Cardiac muscle cell (in vitro differentiated cells and primary cell): ENCODE measurements at regions not wholly inside any gene's neighbourhood (a gene's known extent, or its start where the extent isn't known, plus 50 kb on each side); places are given as distances from the start of the nearest gene placed in this dataset.
"Not testable (repeated sequence)": the region's sequence is repeated elsewhere in the genome, so short reads cannot be mapped to it uniquely, and the experiment has no call there.

Experiments
- DNase-seq, 2 donors: peaks; one replicate each; pipeline versions ENCODE4 v3.0.0 to v3.0.0-alpha.2; 2010 to 2017; ENCODE audit warnings: low read depth in 1 of 2, low spot score in 1 of 2
- H3K27ac ChIP-seq: fragments of 200-600 bp; sonication (generic); 2 replicates; pipeline ENCODE4 v1.5.1; 2016
- H3K27me3 ChIP-seq: fragments of 200-600 bp; sonication (generic); 2 replicates; pipeline ENCODE4 v1.6.0; 2016; ENCODE audit warnings: control low read depth
- H3K36me3 ChIP-seq: fragments of 200-600 bp; sonication (generic); 2 replicates; pipeline ENCODE4 v1.5.1; 2016; ENCODE audit warnings: control low read depth
- H3K4me1 ChIP-seq: fragments of 200-600 bp; sonication (generic); 2 replicates; pipeline ENCODE4 v1.8.1; 2017; ENCODE audit warnings: low read depth, mild to moderate bottlenecking, mixed run types
- H3K4me3 ChIP-seq: fragments of 200-600 bp; sonication (generic); 2 replicates; pipeline ENCODE4 v1.5.1; 2016; ENCODE audit warnings: mild to moderate bottlenecking
- H3K9me3 ChIP-seq: fragments of 200-600 bp; sonication (generic); 2 replicates; pipeline ENCODE4 v1.5.1; 2017; ENCODE audit warnings: low read depth, mild to moderate bottlenecking, control low read depth
- TF ChIP-seq, protein P1 (sequence below): IDR thresholded peaks from 2 replicates; pipeline ENCODE4 v1.5.1; 2012; ENCODE audit warnings: low read depth, mild to moderate bottlenecking, low read length

DNA sequence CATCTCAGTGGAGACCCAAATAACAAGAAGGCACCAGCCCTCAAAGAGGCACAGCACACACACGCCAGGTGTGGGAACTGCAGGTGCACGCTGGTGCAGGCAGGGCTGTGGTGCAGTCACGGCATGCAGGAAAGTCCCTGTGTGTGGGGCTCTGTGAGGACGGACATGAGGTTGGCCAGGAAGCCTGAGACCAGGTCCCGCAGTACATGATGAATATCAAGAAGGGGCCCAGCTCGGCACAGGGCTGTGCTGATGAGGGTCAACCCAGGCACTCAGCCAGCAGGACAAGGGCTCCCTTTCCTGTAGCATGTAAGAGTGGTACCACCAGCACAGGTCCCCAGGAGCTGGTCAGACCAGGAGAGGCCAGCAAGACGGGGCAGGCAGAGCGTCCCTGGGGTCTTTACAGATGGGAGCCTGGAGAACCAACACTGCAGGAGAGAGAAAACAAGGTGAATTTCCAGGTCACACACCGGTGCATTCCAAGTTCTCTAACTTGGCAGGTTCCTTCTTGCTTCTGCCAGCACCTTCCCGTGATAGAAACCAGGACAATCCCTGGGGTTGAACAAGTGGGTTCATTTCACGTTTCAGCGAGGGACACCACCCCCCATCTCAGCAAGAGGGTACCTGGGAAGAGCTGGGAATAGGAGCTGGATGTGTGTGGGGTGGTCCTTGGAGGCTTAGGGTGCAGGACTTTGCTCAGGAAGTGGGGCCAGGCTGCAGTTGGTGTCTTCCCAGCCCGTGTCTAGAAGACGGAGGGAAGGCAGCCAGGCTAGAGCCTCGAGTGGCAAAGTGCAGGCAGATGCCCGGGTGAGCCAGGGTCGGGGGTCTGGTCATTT is 244.8 kb upstream of the TCERG1L start:
- TF ChIP-seq, protein P1, sequence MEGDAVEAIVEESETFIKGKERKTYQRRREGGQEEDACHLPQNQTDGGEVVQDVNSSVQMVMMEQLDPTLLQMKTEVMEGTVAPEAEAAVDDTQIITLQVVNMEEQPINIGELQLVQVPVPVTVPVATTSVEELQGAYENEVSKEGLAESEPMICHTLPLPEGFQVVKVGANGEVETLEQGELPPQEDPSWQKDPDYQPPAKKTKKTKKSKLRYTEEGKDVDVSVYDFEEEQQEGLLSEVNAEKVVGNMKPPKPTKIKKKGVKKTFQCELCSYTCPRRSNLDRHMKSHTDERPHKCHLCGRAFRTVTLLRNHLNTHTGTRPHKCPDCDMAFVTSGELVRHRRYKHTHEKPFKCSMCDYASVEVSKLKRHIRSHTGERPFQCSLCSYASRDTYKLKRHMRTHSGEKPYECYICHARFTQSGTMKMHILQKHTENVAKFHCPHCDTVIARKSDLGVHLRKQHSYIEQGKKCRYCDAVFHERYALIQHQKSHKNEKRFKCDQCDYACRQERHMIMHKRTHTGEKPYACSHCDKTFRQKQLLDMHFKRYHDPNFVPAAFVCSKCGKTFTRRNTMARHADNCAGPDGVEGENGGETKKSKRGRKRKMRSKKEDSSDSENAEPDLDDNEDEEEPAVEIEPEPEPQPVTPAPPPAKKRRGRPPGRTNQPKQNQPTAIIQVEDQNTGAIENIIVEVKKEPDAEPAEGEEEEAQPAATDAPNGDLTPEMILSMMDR: no peak
- Histone ChIP-seq H3K36me3 (no peaks in the 10 kb centered on the region), H3K9me3 (no peaks in the 10 kb centered on the region), H3K4me1 (no peaks in the 10 kb centered on the region), H3K27me3 (no peaks in the 10 kb centered on the region), H3K4me3 (no peak overlapping the region), H3K27ac (no peak overlapping the region)
- DNase-seq: no peak

DNA sequence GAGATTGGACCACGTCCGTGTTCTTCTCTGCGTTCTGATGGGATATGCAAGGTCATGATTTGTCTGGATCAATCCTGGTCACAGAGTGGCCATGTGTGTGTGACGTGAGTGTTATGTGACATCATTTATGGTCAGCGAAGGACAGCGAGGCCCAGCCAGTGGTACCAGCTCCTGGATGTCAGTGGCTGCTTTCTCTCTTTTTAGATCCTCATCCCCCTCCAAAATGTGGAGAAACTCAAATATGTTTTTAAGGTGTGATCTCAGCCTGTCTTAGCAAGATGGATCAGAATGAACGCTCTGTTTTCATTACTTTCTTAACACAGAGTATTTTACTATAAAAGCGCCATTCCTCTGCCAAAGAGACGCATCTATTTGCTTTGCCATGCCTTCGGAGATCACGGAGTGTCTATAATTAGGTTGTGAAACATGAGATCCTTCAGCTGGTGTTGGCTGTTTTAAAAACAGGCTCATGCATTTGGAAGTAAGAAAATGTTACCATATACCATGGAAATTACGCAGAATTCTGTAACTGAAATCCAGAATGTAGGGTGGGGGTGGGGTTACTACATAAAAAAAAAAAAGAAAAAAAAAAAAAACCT is 245.5 kb upstream of the TCERG1L start:
- DNase-seq: no peak
- TF ChIP-seq, protein P1: no peak
- H3K27ac ChIP-seq: no peak overlapping the region
- H3K4me1 ChIP-seq: no peaks in the 10 kb centered on the region
- no peaks in the 10 kb centered on the region for H3K9me3 ChIP-seq
- H3K4me3 ChIP-seq: no peak overlapping the region
- H3K27me3 ChIP-seq: no peaks in the 10 kb centered on the region
- no peaks in the 10 kb centered on the region for H3K36me3 ChIP-seq

GRCh38 chr10:131557956-131558355 is 246.4 kb upstream of the TCERG1L start:
- not testable (repeated sequence) for H3K36me3 ChIP-seq, H3K27me3 ChIP-seq, H3K4me1 ChIP-seq, H3K9me3 ChIP-seq, H3K4me3 ChIP-seq, DNase-seq, H3K27ac ChIP-seq

- H3K27ac ChIP-seq: no peak overlapping the region
- DNase-seq: no peak
- no peak overlapping the region for H3K4me3 ChIP-seq
- H3K9me3 ChIP-seq: no peaks in the 10 kb centered on the region
- no peaks in the 10 kb centered on the region for H3K27me3 ChIP-seq
- no peaks in the 10 kb centered on the region for H3K36me3 ChIP-seq
- H3K4me1 ChIP-seq: no peaks in the 10 kb centered on the region
- TF ChIP-seq, protein P1: no peak
These were observed 248.0 kb upstream of the TCERG1L start for GRCh38 chr10:131559450-131559911.

DNA sequence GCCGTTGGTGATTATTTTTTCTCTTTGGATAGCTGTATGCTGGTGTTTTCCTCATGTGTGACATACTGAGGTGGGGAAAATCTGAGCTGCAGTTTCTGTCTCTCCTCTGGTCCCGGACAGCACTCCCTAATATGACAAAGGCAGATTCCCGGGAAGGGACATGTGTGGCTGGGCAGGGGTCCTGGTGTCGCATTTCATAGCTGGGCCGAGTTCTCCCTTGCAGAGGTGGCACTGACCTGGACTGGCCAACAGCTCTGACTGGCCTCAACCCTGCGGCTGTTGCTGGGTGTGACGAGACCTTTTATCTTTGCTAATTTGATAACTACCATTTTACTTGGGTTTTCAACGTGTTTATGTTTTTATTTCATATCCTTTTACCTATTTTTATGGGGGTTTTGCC is 248.6 kb upstream of the TCERG1L start:
- H3K27ac ChIP-seq: no peak overlapping the region

More for the DNA sequence above, 248.6 kb upstream of the TCERG1L start:
- no peak overlapping the region for H3K4me3 ChIP-seq
- no peaks in the 10 kb centered on the region for H3K9me3 ChIP-seq
- H3K27me3 ChIP-seq: no peaks in the 10 kb centered on the region
- TF ChIP-seq, protein P1: no peak
- no peaks in the 10 kb centered on the region for H3K4me1 ChIP-seq
- H3K36me3 ChIP-seq: no peaks in the 10 kb centered on the region
- peak in 1 of 2 donors; percentile 14 for DNase-seq
